A673 (cell line): ENCODE measurements at regions not wholly inside any gene's neighbourhood (a gene's known extent, or its start where the extent isn't known, plus 50 kb on each side); places are given as distances from the start of the nearest gene placed in this dataset.

Source experiments
- BruUV-seq: library from RNA; stranded (reverse); fragments of 400-500 nt; replicated peaks from 2 replicates; lab custom pipeline; 2021; lab: Mats Ljungman, UMichigan
- CTCF ChIA-PET: fragments of 300-600 bp; sonication (Branson Sonifier 250); formaldehyde crosslinking; loops from one replicate; lab custom pipeline; 2022; ENCODE audit warnings: antibody characterized with exemption; lab: Charles Lee
- POLR2A ChIA-PET: fragments of 300-600 bp; sonication (Branson Sonifier 250); formaldehyde crosslinking; loops from one replicate; lab custom pipeline; 2022; ENCODE audit warnings: antibody characterized with exemption; ENCODE audit not compliant: low non-redundant PET; lab: Charles Lee
- DNase-seq: peaks from one replicate; pipeline ENCODE4 v3.0.0-alpha.2; 2015; ENCODE audit warnings: low spot score
- H3K27ac ChIP-seq: fragments of 200-600 bp; sonication (generic); 2 replicates; pipeline ENCODE4 v1.5.1; 2016; ENCODE audit warnings: mixed run types, low read depth, mild to moderate bottlenecking, mixed read lengths, antibody characterized with exemption, low read length; ENCODE audit not compliant: poor library complexity, severe bottlenecking
- H3K27me3 ChIP-seq: fragments of 200-600 bp; sonication (generic); replicated peaks from 2 replicates; pipeline ENCODE4 v1.6.1; 2017; ENCODE audit warnings: mixed run types, low read depth, mild to moderate bottlenecking, mixed read lengths, antibody characterized with exemption, low read length; ENCODE audit not compliant: insufficient read depth, poor library complexity
- H3K36me3 ChIP-seq: fragments of 200-600 bp; sonication (generic); 2 replicates; pipeline ENCODE4 v1.6.1; 2016; ENCODE audit warnings: mixed run types, mild to moderate bottlenecking, mixed read lengths, antibody characterized with exemption, low read length; ENCODE audit not compliant: insufficient read depth, poor library complexity, severe bottlenecking
- H3K4me1 ChIP-seq: fragments of 200-600 bp; sonication (generic); 2 replicates; pipeline ENCODE4 v1.6.1; 2017; ENCODE audit warnings: mixed run types, mild to moderate bottlenecking, mixed read lengths, antibody characterized with exemption, low read length; ENCODE audit not compliant: insufficient read depth, poor library complexity, severe bottlenecking
- H3K4me3 ChIP-seq: fragments of 200-600 bp; sonication (generic); 2 replicates; pipeline ENCODE4 v1.5.1; 2016; ENCODE audit warnings: low read depth, mixed run types, mild to moderate bottlenecking, mixed read lengths, low read length; ENCODE audit not compliant: poor library complexity, severe bottlenecking
- H3K9me3 ChIP-seq: fragments of 200-600 bp; sonication (generic); 2 replicates; pipeline ENCODE4 v1.6.1; 2016; ENCODE audit warnings: mixed run types, low read depth, mild to moderate bottlenecking, mixed read lengths, antibody characterized with exemption, low read length; ENCODE audit not compliant: poor library complexity, severe bottlenecking
- EZH2 ChIP-seq: fragments of 200-600 bp; sonication (generic); IDR thresholded peaks from 2 replicates; pipeline ENCODE4 v1.6.1; 2017; ENCODE audit warnings: borderline replicate concordance, low read depth, mild to moderate bottlenecking, mixed read lengths, antibody characterized with exemption, low read length; ENCODE audit not compliant: poor library complexity, severe bottlenecking
- intact Hi-C: fragments of 100-400 bp; cut with micrococcal nuclease; formaldehyde crosslinking; loops from one replicate; pipeline ENCODE4 v1.10.0; 2022; ENCODE audit not compliant: unreplicated experiment
- TF ChIP-seq, protein P1 (sequence below): fragments of 300-800, 200-600 bp; sonication (generic); conservative IDR thresholded peaks from 2 replicates; pipeline ENCODE4 v1.5.1; 2017; ENCODE audit warnings: low read depth, mild to moderate bottlenecking, antibody characterized with exemption, low read length, moderate library complexity, mixed read lengths

DNA sequence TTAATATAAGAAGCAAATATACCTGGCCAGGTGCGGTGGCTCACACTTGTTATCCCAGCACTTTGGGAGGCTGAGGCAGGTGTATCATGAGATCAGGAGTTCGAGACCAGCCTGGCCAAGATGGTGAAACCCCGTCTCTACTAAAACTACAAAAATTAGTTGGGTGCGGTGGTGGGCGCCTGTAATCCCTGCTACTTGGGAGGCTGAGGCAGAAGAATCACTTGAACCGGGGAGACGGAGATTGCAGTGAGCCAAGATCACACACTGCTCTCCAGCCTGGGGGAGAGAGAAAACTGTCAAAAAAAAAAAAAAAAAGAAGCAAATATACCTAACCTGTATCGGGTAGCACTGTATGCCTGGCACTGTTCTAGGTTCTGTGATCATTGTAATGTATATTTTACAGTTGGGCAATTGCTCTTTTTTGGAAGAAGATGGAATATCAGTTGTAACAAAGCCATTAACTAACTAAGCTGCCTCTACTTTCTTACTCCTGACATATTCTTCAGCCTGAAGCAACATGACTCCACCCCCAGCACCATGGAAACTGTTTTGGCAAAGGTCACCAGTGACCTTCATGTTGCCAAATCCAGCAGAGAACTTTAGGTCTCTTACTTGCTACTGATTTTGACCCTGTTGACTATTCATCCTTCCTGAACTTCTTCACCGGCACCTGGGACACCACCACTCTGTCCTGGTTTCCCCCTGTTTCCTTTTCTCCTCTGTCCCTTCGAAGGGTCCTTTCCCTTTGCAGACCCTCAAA, 203.8 kb downstream of the RPLP1 start:
- intact Hi-C loops: no loop called here
- no peaks in the 10 kb centered on the region for H3K4me1 ChIP-seq
- no peak for TF ChIP-seq EZH2
- TF ChIP-seq, protein P1, sequence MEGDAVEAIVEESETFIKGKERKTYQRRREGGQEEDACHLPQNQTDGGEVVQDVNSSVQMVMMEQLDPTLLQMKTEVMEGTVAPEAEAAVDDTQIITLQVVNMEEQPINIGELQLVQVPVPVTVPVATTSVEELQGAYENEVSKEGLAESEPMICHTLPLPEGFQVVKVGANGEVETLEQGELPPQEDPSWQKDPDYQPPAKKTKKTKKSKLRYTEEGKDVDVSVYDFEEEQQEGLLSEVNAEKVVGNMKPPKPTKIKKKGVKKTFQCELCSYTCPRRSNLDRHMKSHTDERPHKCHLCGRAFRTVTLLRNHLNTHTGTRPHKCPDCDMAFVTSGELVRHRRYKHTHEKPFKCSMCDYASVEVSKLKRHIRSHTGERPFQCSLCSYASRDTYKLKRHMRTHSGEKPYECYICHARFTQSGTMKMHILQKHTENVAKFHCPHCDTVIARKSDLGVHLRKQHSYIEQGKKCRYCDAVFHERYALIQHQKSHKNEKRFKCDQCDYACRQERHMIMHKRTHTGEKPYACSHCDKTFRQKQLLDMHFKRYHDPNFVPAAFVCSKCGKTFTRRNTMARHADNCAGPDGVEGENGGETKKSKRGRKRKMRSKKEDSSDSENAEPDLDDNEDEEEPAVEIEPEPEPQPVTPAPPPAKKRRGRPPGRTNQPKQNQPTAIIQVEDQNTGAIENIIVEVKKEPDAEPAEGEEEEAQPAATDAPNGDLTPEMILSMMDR: no peak
- no peak for DNase-seq
- no peak overlapping the region for H3K27ac ChIP-seq
- no peak overlapping the region for H3K4me3 ChIP-seq
- POLR2A ChIA-PET: no interaction called here
- H3K36me3 ChIP-seq: no peaks in the 10 kb centered on the region
- CTCF ChIA-PET: no interaction called here
- no TSS peak for BruUV-seq
- no peaks in the 10 kb centered on the region for H3K9me3 ChIP-seq
- peaks cover 72% of the 10 kb centered on the region for H3K27me3 ChIP-seq

DNA sequence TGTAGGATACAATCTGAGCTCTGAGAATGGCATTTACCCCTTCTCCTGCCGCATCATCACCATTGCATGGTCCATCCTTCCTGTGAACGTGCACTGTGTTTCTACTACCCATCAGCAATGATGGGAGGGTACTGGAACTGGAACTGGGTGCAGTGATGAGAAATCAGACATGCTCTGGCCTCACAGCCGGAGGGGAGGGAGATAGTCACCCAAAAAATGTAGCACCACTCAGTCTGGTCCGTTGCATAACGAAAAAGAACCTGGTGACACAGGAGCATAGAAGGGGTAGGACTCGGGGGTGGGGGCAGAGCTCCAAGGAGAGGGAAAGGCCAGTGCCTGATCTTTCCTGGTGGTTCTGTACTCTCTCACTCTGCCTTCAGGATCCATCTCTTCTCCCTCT, 205.0 kb downstream of the RPLP1 start:
- TF ChIP-seq, protein P1: no peak
- no peak for TF ChIP-seq EZH2
- ChIA-PET POLR2A (no interaction called here), CTCF (no interaction called here)
- no peak for DNase-seq
- H3K4me1 ChIP-seq: no peaks in the 10 kb centered on the region
- no peaks in the 10 kb centered on the region for H3K9me3 ChIP-seq
- peaks cover 69% of the 10 kb centered on the region for H3K27me3 ChIP-seq
- intact Hi-C loops: no loop called here
- H3K4me3 ChIP-seq: no peak overlapping the region
- no peak overlapping the region for H3K27ac ChIP-seq
- no TSS peak for BruUV-seq
- H3K36me3 ChIP-seq: no peaks in the 10 kb centered on the region

- Histone ChIP-seq H3K4me3 (no peak overlapping the region), H3K4me1 (no peaks in the 10 kb centered on the region), H3K27ac (no peak overlapping the region), H3K9me3 (no peaks in the 10 kb centered on the region), H3K36me3 (no peaks in the 10 kb centered on the region), H3K27me3 (peaks cover 66% of the 10 kb centered on the region)
- no peak for TF ChIP-seq EZH2
- TF ChIP-seq, protein P1: no peak
- no peak for DNase-seq
- ChIA-PET POLR2A (no interaction called here), CTCF (no interaction called here)
- BruUV-seq: no TSS peak
- intact Hi-C loops: no loop called here
These were observed 205.9 kb downstream of the RPLP1 start for GRCh38 chr15:69658411-69658945.
